PC-9 (cell line): ENCODE measurements at regions not wholly inside any gene's neighbourhood (a gene's known extent, or its start where the extent isn't known, plus 50 kb on each side); places are given as distances from the start of the nearest gene placed in this dataset.

ENCODE experiments used
- BruUV-seq: library from RNA; stranded (reverse); fragments of 400-500 nt; replicated peaks from 2 replicates; lab custom pipeline; 2021; lab: Mats Ljungman, UMichigan
- CTCF ChIA-PET: fragments of 300-600 bp; sonication (Branson Sonifier 250); formaldehyde crosslinking; loops from one replicate; lab custom pipeline; 2022; ENCODE audit warnings: antibody characterized with exemption; lab: Charles Lee
- POLR2A ChIA-PET: fragments of 300-600 bp; sonication (Branson Sonifier 250); formaldehyde crosslinking; loops from one replicate; lab custom pipeline; 2022; ENCODE audit warnings: antibody characterized with exemption; ENCODE audit not compliant: unreplicated experiment; lab: Charles Lee
- DNase-seq, 2 experiments: peaks; one replicate each; pipeline versions ENCODE4 v3.0.0 to v3.0.0-alpha.2; 2015 to 2022; ENCODE audit warnings: mixed read lengths in 1 of 2
- H2AFZ ChIP-seq: fragments of 200-600 bp; sonication (generic); 2 replicates; pipeline ENCODE4 v1.8.1; 2017; ENCODE audit warnings: antibody characterized with exemption
- H3F3A ChIP-seq: fragments of 200-600 bp; sonication (generic); 2 replicates; pipeline ENCODE4 v1.8.1; 2017; ENCODE audit warnings: antibody characterized with exemption, mild to moderate bottlenecking, low read depth; ENCODE audit not compliant: insufficient read depth
- H3K27ac ChIP-seq: fragments of 200-600 bp; sonication (generic); 2 replicates; pipeline ENCODE4 v1.6.1; 2016; ENCODE audit warnings: mixed run types
- H3K27me3 ChIP-seq: fragments of 200-600 bp; sonication (generic); 2 replicates; pipeline ENCODE4 v1.6.1; 2016; ENCODE audit warnings: low read depth, mixed run types; ENCODE audit not compliant: insufficient read depth
- H3K36me3 ChIP-seq: fragments of 200-600 bp; sonication (generic); 2 replicates; pipeline ENCODE4 v1.6.1; 2016; ENCODE audit warnings: low read depth, mixed run types
- H3K4me1 ChIP-seq: fragments of 200-600 bp; sonication (generic); replicated peaks from 2 replicates; pipeline ENCODE4 v1.6.1; 2016; ENCODE audit warnings: mixed run types; ENCODE audit not compliant: insufficient read depth
- H3K4me2 ChIP-seq: fragments of 200-600 bp; sonication (generic); 2 replicates; pipeline ENCODE4 v1.6.1; 2017; ENCODE audit warnings: mixed run types
- H3K4me3 ChIP-seq: fragments of 200-600 bp; sonication (generic); 2 replicates; pipeline ENCODE4 v1.6.1; 2016; ENCODE audit warnings: mixed run types
- H3K79me2 ChIP-seq: fragments of 200-600 bp; sonication (generic); 2 replicates; pipeline ENCODE4 v1.6.1; 2017; ENCODE audit warnings: low read depth, mixed run types
- H3K9me2 ChIP-seq: fragments of 200-600 bp; sonication (generic); 2 replicates; pipeline ENCODE4 v1.8.1; 2017; ENCODE audit warnings: mild to moderate bottlenecking; ENCODE audit not compliant: insufficient read depth
- H3K9me3 ChIP-seq: fragments of 200-600 bp; sonication (generic); 2 replicates; pipeline ENCODE4 v1.8.1; 2016; ENCODE audit warnings: low read depth; ENCODE audit not compliant: insufficient read depth
- H4K20me1 ChIP-seq: fragments of 200-600 bp; sonication (generic); 2 replicates; pipeline ENCODE4 v1.8.1; 2017; ENCODE audit not compliant: insufficient read depth
- CTCF ChIP-seq: fragments of 200-600 bp; sonication (generic); conservative IDR thresholded peaks from 2 replicates; pipeline ENCODE4 v1.6.1; 2017; ENCODE audit warnings: mixed run types, antibody characterized with exemption, mild to moderate bottlenecking, moderate library complexity
- EZH2 ChIP-seq: fragments of 200-600 bp; sonication (generic); IDR thresholded peaks from 2 replicates; pipeline ENCODE4 v1.8.0; 2017; ENCODE audit warnings: antibody characterized with exemption, low read depth
- intact Hi-C: fragments of 100-400 bp; cut with micrococcal nuclease; formaldehyde crosslinking; loops from one replicate; pipeline ENCODE4 v1.10.0; 2022; ENCODE audit not compliant: unreplicated experiment

DNA sequence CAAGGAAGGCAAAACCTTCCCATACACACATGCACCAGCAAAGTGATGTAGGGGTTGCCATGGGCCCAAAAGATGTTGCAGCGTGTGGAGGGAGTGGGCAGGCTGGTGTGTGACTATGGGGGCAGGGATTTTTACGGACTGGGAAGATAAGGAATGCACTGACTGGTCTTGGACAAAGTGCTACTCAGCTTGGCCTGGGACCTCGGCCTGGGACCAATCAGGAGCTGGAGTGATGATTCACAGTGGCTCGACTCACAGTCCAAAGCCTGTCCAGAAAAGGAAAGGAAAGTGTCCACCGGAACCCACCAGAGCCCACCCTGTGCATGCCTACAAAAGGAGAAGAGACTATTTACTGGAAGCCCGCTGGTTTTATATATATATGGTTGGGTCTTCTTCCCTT lies 567.0 kb upstream of the GNPDA2 start:
- Histone ChIP-seq H4K20me1 (no peaks in the 10 kb centered on the region), H3K27ac (no peak overlapping the region), H3K9me3 (no peaks in the 10 kb centered on the region), H2AFZ (no peak overlapping the region), H3K9me2 (no peaks in the 10 kb centered on the region), H3K27me3 (no peaks in the 10 kb centered on the region), H3K79me2 (no peaks in the 10 kb centered on the region), H3K4me2 (no peak overlapping the region), H3F3A (no peaks in the 10 kb centered on the region), H3K4me1 (no peaks in the 10 kb centered on the region), H3K4me3 (no peak overlapping the region), H3K36me3 (no peaks in the 10 kb centered on the region)
- no TSS peak for BruUV-seq
- intact Hi-C loops = no loop called here
- DNase-seq = no peak
- ChIA-PET CTCF (no interaction called here), POLR2A (no interaction called here)
- TF ChIP-seq CTCF (no peak), EZH2 (no peak)

DNA sequence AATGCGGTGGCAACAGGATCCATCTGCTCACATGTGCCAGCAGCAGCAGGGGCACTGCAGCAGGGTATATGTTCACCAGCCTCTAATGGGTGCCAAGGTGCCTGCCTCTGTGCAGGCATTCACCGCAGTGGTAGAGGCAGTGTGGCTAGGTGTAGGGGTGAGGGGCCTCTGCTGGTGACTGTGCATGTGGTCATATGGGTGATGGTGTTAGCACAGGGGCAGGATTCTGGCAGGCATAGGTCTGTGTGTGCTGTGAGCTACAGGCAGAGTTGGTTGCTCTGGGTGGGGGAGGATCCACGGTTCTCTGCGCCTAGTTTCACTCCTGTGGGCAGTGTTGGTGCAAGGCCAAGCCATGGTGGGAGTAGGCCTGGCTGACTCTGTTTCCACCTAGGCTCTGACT lies 566.5 kb upstream of the GNPDA2 start:
- TF ChIP-seq CTCF (no peak), EZH2 (no peak)
- Histone ChIP-seq H3F3A (no peaks in the 10 kb centered on the region), H3K27me3 (no peaks in the 10 kb centered on the region), H4K20me1 (no peaks in the 10 kb centered on the region), H3K36me3 (no peaks in the 10 kb centered on the region), H2AFZ (no peak overlapping the region), H3K27ac (no peak overlapping the region), H3K4me2 (no peak overlapping the region), H3K4me3 (no peak overlapping the region), H3K9me2 (no peaks in the 10 kb centered on the region), H3K9me3 (no peaks in the 10 kb centered on the region), H3K79me2 (no peaks in the 10 kb centered on the region), H3K4me1 (no peaks in the 10 kb centered on the region)
- ChIA-PET POLR2A (no interaction called here), CTCF (no interaction called here)
- DNase-seq = no peak
- intact Hi-C loops = no loop called here
- no TSS peak for BruUV-seq

DNA sequence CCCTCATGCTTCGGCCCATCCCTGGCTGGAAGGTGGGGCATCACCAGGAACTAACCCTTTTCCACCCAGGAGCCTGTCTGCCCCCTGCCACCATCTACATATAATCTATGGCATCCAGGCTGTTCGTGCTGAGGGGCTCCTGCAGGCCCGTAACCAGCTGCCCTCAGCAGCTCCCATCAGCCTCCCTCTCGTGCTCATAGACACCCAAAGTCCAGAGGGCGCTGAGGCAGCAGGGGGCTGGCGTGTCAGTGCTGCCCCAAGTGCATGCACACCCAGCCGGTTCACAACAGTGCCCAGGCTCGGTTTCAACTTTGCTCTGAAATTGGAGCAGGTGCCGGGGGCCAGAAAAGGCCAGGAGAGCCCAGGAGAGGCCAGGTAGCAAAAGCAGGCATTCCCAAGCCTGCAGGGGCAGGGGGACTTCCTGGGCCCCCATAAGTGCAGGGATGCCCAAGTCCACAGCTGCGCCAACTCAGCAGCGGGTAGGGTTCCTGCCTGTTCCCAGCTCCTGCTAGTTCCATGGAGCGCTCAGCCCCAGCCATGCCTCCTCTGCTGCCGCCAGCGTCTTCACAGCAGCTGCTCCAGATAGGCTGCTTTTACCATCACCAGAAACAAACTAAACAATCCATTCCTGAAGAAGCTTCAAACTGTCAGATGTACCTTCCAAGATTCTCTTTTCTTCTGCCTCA lies 558.2 kb upstream of the GNPDA2 start:
- intact Hi-C loops = no loop called here
- no peaks in the 10 kb centered on the region for H3K79me2 ChIP-seq
- H3K36me3 ChIP-seq = no peaks in the 10 kb centered on the region
- no peak overlapping the region for H3K4me3 ChIP-seq
- no peak overlapping the region for H3K27ac ChIP-seq
- H3K9me3 ChIP-seq = no peaks in the 10 kb centered on the region
- CTCF ChIA-PET = no interaction called here
- H3K9me2 ChIP-seq = no peaks in the 10 kb centered on the region
- H3F3A ChIP-seq = no peaks in the 10 kb centered on the region
- no peaks in the 10 kb centered on the region for H3K27me3 ChIP-seq
- H4K20me1 ChIP-seq = no peaks in the 10 kb centered on the region
- BruUV-seq = no TSS peak
- DNase-seq = no peak
- H3K4me1 ChIP-seq = no peaks in the 10 kb centered on the region
- POLR2A ChIA-PET = no interaction called here
- no peak overlapping the region for H3K4me2 ChIP-seq
- H2AFZ ChIP-seq = no peak overlapping the region
- TF ChIP-seq CTCF (no peak), EZH2 (no peak)
